ENCODE measurements at regions not wholly inside any gene's neighbourhood (a gene's known extent, or its start where the extent isn't known, plus 50 kb on each side); places are given as distances from the start of the nearest gene placed in this dataset.
"Not testable (repeated sequence)": the region's sequence is repeated elsewhere in the genome, so short reads cannot be mapped to it uniquely, and the experiment has no call there.

- DNase-seq = no peak
Measured at GRCh38 chr13:79966493-79966895, 374.4 kb downstream of the SPRY2 start.

DNA sequence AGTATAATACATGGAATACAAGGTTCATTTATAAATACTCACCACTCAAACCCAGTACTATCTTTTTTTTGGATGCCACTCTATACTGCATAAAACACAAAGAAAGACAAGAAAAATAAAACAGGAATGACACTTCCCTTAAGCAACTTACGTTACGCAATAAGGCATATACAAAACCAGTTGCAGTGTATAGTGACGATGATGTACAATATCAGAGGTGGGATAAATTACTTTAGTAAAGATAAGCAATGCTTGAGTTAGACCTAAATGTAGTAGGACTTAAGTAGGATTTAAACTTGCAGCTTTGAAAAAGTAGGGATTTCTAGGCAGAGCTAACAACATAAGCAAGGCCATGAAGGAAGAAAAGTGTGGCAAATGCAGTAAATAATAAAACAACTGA, 374.9 kb downstream of the SPRY2 start:
- DNase-seq = no peak

DNA sequence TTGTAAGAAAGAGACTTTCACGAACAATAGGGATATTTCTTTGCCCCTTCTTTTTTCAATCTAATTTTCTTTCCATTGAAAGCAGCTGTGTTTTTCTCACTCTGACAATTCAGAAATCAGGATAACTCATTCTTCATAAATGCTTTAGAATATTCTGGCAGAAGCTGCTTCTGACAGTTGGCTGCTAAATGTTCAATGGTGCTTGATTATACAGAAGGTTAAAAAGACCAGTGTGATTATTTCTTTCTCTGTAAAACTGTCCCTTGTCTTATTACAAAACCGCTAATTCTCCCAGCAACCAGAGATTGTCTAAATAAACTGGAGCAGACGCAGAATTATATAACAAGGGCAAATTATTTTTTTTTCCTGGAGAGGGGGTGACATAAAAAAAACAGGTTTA, 394.4 kb downstream of the SPRY2 start:
- no peak for DNase-seq

- no peak for DNase-seq
Measured at GRCh38 chr13:79943346-79944023, 397.4 kb downstream of the SPRY2 start.

DNA sequence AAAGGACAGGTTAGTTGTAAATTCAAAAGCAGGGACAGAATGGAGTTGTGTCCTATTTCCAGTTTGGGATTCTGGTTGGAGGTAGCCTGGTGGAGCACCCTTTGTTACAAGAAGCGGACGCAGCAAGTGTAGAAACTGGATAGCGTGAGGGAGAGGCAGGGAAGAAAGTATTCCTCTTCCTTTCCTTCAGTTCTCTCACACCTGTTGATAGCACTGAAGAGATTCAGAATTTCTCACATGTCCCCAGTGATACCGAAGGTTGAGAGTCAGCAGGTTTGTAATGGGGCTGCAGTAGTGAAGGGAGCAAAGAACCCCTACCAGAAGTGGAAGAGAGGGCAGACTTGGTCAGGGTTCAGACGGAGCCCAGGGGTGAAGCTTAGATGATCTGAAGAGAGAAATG, 399.2 kb downstream of the SPRY2 start:
- no peak for DNase-seq

- DNase-seq = no peak
Measured at GRCh38 chr13:79939689-79940088, 401.2 kb downstream of the SPRY2 start.

GRCh38 chr13:79937771-79938216, 403.1 kb downstream of the SPRY2 start:
- DNase-seq = no peak

GRCh38 chr13:79937311-79937710, 403.6 kb downstream of the SPRY2 start:
- DNase-seq = no peak

DNA sequence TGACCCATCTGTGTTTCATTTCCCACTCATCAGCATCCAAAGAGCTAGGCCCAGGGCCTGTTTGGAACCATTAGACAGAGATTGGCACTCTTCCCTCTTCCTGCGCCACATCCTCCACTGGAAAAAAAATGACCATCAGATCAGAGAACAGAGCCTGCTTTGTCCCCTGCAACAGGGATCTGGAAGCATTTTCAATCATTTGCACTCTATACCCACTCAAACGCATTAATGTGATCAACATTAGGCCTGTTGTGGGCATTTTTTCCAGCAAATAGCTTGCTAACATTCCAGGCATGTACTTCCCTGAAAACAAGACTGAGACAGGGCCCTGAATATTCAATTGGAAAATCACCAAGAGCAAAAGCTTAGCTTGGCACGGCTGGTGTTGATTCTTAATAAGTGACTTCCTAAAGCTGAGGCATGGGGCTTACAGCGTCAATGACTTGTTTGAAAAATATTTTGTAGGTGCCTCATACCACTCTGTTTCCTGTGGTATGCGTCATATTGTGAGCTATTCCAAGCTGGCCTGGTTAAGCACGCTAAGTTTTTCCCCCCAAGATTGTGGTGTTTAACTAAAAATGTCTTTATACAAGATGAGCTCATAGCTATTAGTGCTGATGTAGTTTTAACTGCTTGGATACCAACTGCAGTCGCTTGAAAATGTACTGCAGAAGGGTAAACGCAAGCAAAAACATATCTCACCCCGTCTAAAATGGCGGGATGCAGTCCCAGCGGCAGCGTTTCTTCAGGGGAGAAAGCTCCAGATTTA, 404.4 kb downstream of the SPRY2 start:
- no peak for DNase-seq

DNA sequence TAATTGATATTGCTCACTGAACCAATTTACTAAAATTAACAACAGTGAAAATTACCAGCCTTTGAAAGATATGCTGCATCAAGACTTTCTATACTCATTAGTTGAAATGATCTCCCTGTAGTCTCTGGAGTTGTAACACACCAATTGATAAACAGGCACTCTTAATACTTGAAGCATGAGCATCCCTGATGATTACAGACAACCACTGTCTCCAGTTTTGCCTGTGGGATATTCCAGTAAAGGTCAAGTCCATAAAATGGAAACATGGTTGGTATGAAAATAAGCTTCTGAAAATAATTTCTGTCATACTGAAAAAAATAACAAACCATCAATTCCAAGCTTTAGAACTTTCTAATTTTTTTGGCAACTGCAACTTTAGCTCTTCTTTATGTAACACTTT, 405.8 kb downstream of the SPRY2 start:
- no peak for DNase-seq

DNA sequence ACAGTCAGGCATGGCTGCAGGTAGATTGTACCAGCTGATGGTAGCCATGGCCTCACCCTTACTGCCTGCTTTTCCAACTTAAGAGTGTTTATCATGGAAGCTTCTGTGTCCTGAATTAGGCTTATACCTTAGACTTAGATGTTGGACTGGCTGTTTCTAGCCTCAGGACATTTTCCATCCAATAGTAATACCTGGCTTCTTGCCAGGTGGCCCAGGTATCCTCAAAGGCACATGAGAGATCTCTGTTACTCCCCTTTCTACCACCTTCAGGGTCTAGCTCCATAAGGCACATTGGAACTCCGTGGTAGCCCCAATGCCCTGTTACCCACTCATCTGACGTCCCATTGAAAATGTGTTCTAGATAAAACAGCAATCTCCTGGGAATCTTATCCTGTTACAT, 407.5 kb downstream of the SPRY2 start:
- DNase-seq = no peak

- DNase-seq = no peak
Measured at GRCh38 chr13:79932556-79932955, 408.4 kb downstream of the SPRY2 start.

DNA sequence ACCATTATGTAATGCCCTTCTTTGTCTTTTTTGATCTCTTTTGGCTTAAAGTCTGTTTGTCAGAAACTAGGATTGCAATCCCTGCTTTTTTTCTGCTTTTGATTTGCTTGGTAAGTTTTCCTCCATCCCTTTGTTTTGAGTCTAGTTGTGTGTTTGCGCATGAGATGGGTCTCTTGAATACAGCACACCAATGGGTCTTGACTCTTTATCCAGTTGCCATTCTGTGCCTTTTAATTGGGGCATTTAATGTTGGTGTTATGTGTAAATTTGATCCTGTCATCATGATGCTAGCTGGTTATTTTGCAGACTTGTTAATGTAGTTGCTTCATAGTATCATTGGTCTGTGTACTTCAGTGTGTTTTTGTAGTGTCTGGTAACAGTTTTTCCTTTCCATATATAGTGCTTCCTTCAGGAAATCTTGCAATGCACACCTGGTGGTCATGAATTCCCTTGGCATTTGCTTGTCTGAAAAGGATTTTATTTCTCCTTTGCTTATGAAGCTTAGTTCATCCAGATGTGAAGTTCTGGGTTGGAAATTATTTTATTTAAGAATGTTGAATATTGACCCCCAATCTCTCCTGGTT, 416.9 kb downstream of the SPRY2 start:
- DNase-seq = not testable (repeated sequence)

DNA sequence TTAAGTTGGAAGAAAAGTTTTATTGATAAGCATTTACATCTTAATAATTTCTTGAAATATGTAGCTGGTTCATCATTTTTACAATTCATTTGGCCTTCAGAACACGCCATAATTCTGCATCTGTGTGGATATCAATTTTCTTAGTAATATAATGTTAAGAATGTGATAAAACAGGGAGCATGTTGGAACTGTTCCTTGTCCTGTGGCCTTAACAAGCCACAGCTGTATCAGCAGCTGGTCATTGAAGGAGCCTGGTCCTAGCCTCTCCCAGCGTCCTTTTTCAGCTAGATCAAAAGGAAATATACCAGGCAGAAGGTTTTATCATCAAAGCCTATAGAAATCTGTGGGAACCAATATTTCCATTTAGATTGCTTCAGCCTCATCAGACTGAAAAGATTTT, 421.8 kb downstream of the SPRY2 start:
- no peak for DNase-seq

GRCh38 chr13:79918620-79919019, 422.3 kb downstream of the SPRY2 start:
- DNase-seq = no peak

GRCh38 chr13:79917628-79918027, 423.3 kb downstream of the SPRY2 start:
- DNase-seq = no peak

DNA sequence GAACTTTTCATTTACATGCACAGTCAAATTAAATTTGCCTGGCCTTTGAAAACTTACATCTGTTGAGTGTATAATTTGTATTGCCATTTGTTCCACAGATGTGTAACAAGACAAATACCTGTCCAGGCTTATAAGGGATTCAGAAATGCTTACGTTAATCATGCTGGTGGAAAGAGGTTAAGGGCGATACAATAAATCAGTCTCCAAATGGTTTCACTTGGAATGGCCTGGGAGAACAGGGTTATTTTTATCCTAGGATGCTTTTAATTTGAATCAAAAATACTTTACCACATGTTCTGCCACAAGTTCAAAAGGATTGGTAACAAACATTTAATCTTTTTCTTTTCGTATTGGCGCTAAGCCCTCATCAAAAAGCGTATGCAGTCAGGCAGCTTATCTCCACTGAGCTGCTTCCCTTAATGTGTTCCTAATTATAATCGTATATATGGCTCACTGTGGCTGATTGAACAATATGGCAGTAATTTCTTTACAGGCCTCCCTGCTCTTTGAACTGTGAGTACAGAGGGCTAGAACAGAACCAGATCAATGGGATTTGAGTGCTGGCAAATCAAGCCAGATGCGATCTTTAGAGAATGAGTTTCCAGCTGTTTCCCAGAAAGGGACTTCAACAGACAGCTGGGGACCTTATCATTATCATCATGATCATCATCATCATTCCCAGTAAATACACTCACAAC, 425.7 kb downstream of the SPRY2 start:
- no peak for DNase-seq

GRCh38 chr13:79913141-79913827, 427.6 kb downstream of the SPRY2 start:
- no peak for DNase-seq

DNA sequence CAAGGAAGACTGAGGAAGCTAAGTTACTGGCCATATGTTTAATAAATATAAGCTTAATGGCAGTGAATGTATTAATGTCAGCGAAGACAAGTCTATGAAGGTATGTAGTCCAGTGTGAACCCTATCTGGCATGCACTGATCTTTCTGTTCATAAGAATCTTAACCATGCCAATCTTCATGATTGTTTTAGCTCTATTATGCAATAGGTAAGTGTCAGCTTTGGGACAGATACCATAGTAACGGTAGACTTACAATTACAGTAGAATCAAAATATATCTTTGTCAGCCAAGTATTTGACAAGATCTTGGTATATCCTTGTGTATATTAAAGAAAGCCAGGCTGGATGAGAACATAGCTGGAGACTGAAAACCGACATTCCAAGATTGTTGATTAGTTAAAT, 428.5 kb downstream of the SPRY2 start:
- DNase-seq = no peak

GRCh38 chr13:79910875-79911540, 429.9 kb downstream of the SPRY2 start:
- no peak for DNase-seq

- no peak for DNase-seq
Measured at GRCh38 chr13:79909644-79910043, 428.7 kb downstream of the NDFIP2 start.

DNA sequence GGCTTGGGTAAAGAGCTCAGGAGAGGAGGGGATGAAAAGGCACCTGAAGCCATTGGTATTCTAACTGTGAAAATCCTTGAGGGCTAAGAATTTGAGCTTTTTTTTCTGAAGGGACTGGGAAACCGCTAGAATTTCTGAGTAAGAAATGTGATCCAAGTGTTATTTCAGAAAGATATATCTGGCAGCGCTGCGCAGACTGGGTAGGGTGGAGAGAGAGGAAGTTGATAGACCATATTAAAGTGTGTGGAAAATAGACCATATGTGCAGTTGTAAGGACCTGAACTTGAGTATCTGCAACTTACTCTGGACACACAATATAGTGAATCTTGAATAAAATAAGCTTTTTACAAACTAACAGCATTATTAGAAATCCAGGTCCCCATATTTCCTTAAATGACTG, 427.4 kb downstream of the NDFIP2 start:
- DNase-seq = no peak
